ENCODE measurements at regions not wholly inside any gene's neighbourhood (a gene's known extent, or its start where the extent isn't known, plus 50 kb on each side); places are given as distances from the start of the nearest gene placed in this dataset.

GRCh38 chr6:106872049-106872448 is 102.5 kb downstream of the CD24 start:
- Histone ChIP-seq H3K4me3 (no peak overlapping the region), H3K36me3 (no peaks in the 10 kb centered on the region), H3K9me3 (no peaks in the 10 kb centered on the region), H3K4me1 (replicated peaks) (no peaks in the 10 kb centered on the region), H3K27me3 (replicated peaks; ENCODE audit: insufficient read depth) (no peaks in the 10 kb centered on the region), H3K27ac (no peak overlapping the region)
- intact Hi-C loops (cut with DNase I): no loop called here
- DNase-seq (ENCODE audit: low spot score): no peak
- 21% methylated on average over 3 of the region's 3 CpGs for WGBS
- TF ChIP-seq POLR2A (IDR thresholded peaks at IDR 0.05) (no peak), CTCF (IDR thresholded peaks at IDR 0.05) (no peak), POLR2AphosphoS5 (IDR thresholded peaks at IDR 0.05) (no peak)

- no peaks in the 10 kb centered on the region for H3K36me3 ChIP-seq
- WGBS: 65% methylated on average over 3 of the region's 3 CpGs
- no peaks in the 10 kb centered on the region for H3K27me3 ChIP-seq (replicated peaks; ENCODE audit: insufficient read depth)
- H3K9me3 ChIP-seq: no peaks in the 10 kb centered on the region
- no peak overlapping the region for H3K27ac ChIP-seq
- no peak overlapping the region for H3K4me3 ChIP-seq
- TF ChIP-seq POLR2A (IDR thresholded peaks at IDR 0.05): no peak
- TF ChIP-seq POLR2AphosphoS5 (IDR thresholded peaks at IDR 0.05): no peak
- no peak for TF ChIP-seq CTCF (IDR thresholded peaks at IDR 0.05)
- H3K4me1 ChIP-seq (replicated peaks): no peaks in the 10 kb centered on the region
- intact Hi-C loops (cut with DNase I): no loop called here
- no peak for DNase-seq (ENCODE audit: low spot score)
Observed at GRCh38 chr6:106870824-106871717, 103.5 kb downstream of the CD24 start.

GRCh38 chr6:106870069-106870468 is 104.5 kb downstream of the CD24 start:
- intact Hi-C loops (cut with DNase I): no loop called here
- Histone ChIP-seq H3K27ac (no peak overlapping the region), H3K27me3 (replicated peaks; ENCODE audit: insufficient read depth) (no peaks in the 10 kb centered on the region), H3K36me3 (no peaks in the 10 kb centered on the region), H3K4me3 (no peak overlapping the region), H3K4me1 (replicated peaks) (no peaks in the 10 kb centered on the region), H3K9me3 (no peaks in the 10 kb centered on the region)
- TF ChIP-seq CTCF (IDR thresholded peaks at IDR 0.05): no peak
- no peak for TF ChIP-seq POLR2AphosphoS5 (IDR thresholded peaks at IDR 0.05)
- no peak for TF ChIP-seq POLR2A (IDR thresholded peaks at IDR 0.05)
- WGBS: 47% methylated on average over 1 of the region's 1 CpG
- DNase-seq (ENCODE audit: low spot score): no peak

GRCh38 chr6:106869203-106869602 is 105.3 kb downstream of the CD24 start:
- H3K36me3 ChIP-seq: no peaks in the 10 kb centered on the region
- H3K27me3 ChIP-seq (replicated peaks; ENCODE audit: insufficient read depth): no peaks in the 10 kb centered on the region
- WGBS: 93% methylated on average over 5 of the region's 5 CpGs
- no peak for TF ChIP-seq POLR2AphosphoS5 (IDR thresholded peaks at IDR 0.05)
- TF ChIP-seq CTCF (IDR thresholded peaks at IDR 0.05): no peak
- TF ChIP-seq POLR2A (IDR thresholded peaks at IDR 0.05): no peak
- no peak overlapping the region for H3K27ac ChIP-seq
- intact Hi-C loops (cut with DNase I): no loop called here
- H3K4me1 ChIP-seq (replicated peaks): no peaks in the 10 kb centered on the region
- no peak overlapping the region for H3K4me3 ChIP-seq
- no peaks in the 10 kb centered on the region for H3K9me3 ChIP-seq
- DNase-seq (ENCODE audit: low spot score): no peak

All from prostate gland (tissue), 2 donors.